CD8-positive, alpha-beta memory T cell (primary cell): ENCODE measurements at regions not wholly inside any gene's neighbourhood (a gene's known extent, or its start where the extent isn't known, plus 50 kb on each side); places are given as distances from the start of the nearest gene placed in this dataset.

Source experiments
- CTCF ChIA-PET: fragments of 350-600 bp; sonication (Branson Sonifier 250); formaldehyde crosslinking; loops from one replicate; lab custom pipeline; 2021; ENCODE audit warnings: antibody characterized with exemption; lab: Charles Lee
- POLR2A ChIA-PET: fragments of 350-600 bp; sonication (Branson Sonifier 250); formaldehyde crosslinking; loops from one replicate; lab custom pipeline; 2021; ENCODE audit warnings: antibody characterized with exemption; lab: Charles Lee
- DNase-seq, 5 donors: peaks; one replicate each; pipeline versions ENCODE4 v3.0.0 to v3.0.0-alpha.2; 2020 to 2022; ENCODE audit warnings: mixed read lengths in 1 of 5
- H3K27ac ChIP-seq: one replicate; pipeline ENCODE4 v1.7.0; 2013; ENCODE audit warnings: low read depth, mild to moderate bottlenecking, low read length, moderate library complexity
- H3K27me3 ChIP-seq: 2 replicates; pipeline ENCODE4 v1.7.0; 2013; ENCODE audit warnings: low read length, mild to moderate bottlenecking; ENCODE audit not compliant: insufficient read depth, poor library complexity, severe bottlenecking
- H3K36me3 ChIP-seq: 2 replicates; pipeline ENCODE4 v1.7.0; 2013; ENCODE audit warnings: mild to moderate bottlenecking, low read length, moderate library complexity; ENCODE audit not compliant: insufficient read depth
- H3K4me1 ChIP-seq: 2 replicates; pipeline ENCODE4 v1.7.0; 2013; ENCODE audit warnings: mild to moderate bottlenecking, low read length, moderate library complexity; ENCODE audit not compliant: insufficient read depth
- H3K4me3 ChIP-seq: 2 replicates; pipeline ENCODE4 v1.7.0; 2013; ENCODE audit warnings: mild to moderate bottlenecking, low read length
- H3K9me3 ChIP-seq: 2 replicates; pipeline ENCODE4 v1.7.0; 2013; ENCODE audit warnings: mild to moderate bottlenecking, low read length
- H3K27ac Mint-ChIP-seq, 8 donors: one replicate each; pipeline ENCODE4 v1.8.0; 2020 to 2021; ENCODE audit warnings: mixed read lengths in 8 of 8, mild to moderate bottlenecking in 6 of 8, inconsistent platforms in 3 of 8, moderate library complexity in 3 of 8
- H3K27me3 Mint-ChIP-seq, 2 donors: one replicate each; pipeline ENCODE4 v1.8.0; 2020 to 2021; ENCODE audit warnings: mixed read lengths in 2 of 2, mild to moderate bottlenecking in 1 of 2, moderate library complexity in 1 of 2
- H3K36me3 Mint-ChIP-seq, 3 donors: one replicate each; pipeline ENCODE4 v1.8.0; 2020 to 2021; ENCODE audit warnings: mixed read lengths in 3 of 3, inconsistent platforms in 1 of 3, mild to moderate bottlenecking in 1 of 3
- H3K4me1 Mint-ChIP-seq, 3 donors: one replicate each; pipeline ENCODE4 v1.8.0; 2020 to 2021; ENCODE audit warnings: mixed read lengths in 3 of 3, inconsistent platforms in 1 of 3, mild to moderate bottlenecking in 1 of 3
- H3K4me3 Mint-ChIP-seq, 7 donors: one replicate each; pipeline ENCODE4 v1.8.0; 2020 to 2021; ENCODE audit warnings: mixed read lengths in 7 of 7, mild to moderate bottlenecking in 6 of 7, moderate library complexity in 4 of 7, inconsistent platforms in 2 of 7
- H3K9me3 Mint-ChIP-seq, 5 donors: one replicate each; pipeline ENCODE4 v1.8.0; 2020 to 2022; ENCODE audit warnings: mixed read lengths in 5 of 5, mild to moderate bottlenecking in 3 of 5, moderate library complexity in 2 of 5, inconsistent platforms in 1 of 5

DNA sequence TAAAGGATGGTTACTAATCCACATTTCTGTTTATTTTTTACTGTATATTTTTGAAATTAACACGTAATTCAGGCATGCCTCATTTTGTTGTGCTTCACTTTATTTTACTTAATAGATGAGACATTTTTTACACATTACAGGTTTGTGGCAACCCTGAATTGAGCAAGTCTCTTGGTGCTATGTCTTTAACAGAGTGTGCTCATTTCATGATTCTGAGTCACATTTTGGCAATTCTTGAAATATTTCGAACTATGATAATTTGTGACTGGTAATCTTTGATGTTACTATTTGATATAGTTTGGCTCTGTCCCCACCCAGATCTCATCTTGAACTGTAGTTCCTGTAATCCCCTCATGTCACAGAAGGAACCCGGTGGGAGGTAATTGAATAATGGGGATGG lies 1120.5 kb upstream of the FLRT2 start:
- Histone ChIP-seq H3K27ac (no peak overlapping the region), H3K4me1 (no peaks in the 10 kb centered on the region), H3K36me3 (no peaks in the 10 kb centered on the region), H3K9me3 (no peaks in the 10 kb centered on the region), H3K27me3 (no peaks in the 10 kb centered on the region), H3K4me3 (no peak overlapping the region)
- Mint-ChIP-seq H3K27me3 (no peaks in the 10 kb centered on the region), H3K9me3 (peaks cover 10 to 48% (median 23%) of the 10 kb centered on the region in 5 donors), H3K4me1 (no peaks in the 10 kb centered on the region), H3K4me3 (no peak overlapping the region), H3K36me3 (no peaks in the 10 kb centered on the region), H3K27ac (no peak overlapping the region)
- ChIA-PET CTCF (no interaction called here), POLR2A (no interaction called here)
- no peak for DNase-seq

- Mint-ChIP-seq H3K27me3 (no peaks in the 10 kb centered on the region), H3K9me3 (peaks cover 10 to 49% (median 24%) of the 10 kb centered on the region in 5 donors), H3K4me1 (no peaks in the 10 kb centered on the region), H3K36me3 (no peaks in the 10 kb centered on the region), H3K27ac (no peak overlapping the region), H3K4me3 (no peak overlapping the region)
- no peaks in the 10 kb centered on the region for H3K4me1 ChIP-seq
- no peaks in the 10 kb centered on the region for H3K9me3 ChIP-seq
- no peaks in the 10 kb centered on the region for H3K36me3 ChIP-seq
- no peak for DNase-seq
- no peak overlapping the region for H3K27ac ChIP-seq
- no peak overlapping the region for H3K4me3 ChIP-seq
- ChIA-PET POLR2A (no interaction called here), CTCF (no interaction called here)
- no peaks in the 10 kb centered on the region for H3K27me3 ChIP-seq
Observed at GRCh38 chr14:84410344-84410743, 1119.6 kb upstream of the FLRT2 start.

DNA sequence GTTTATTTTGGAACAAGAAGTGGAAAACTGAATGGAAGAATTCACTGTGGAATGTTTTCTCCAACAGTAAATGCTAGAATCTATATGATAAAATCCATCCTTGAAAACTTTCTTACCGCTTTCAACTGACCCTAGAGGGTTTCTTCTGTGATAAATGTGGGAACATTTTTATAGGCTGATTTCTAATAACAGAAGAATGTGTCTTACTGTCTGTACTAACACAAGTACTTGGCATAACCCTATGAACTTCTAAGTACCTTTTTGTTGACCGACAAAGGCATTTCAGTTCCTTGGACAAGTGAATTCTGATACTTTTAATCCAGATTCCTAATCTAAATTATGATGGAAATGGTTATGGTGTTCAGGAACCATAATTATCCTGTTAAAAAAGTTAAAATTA lies 1109.7 kb upstream of the FLRT2 start:
- H3K36me3 ChIP-seq: no peaks in the 10 kb centered on the region
- Mint-ChIP-seq H3K27ac (no peak overlapping the region), H3K27me3 (no peaks in the 10 kb centered on the region), H3K36me3 (no peaks in the 10 kb centered on the region), H3K4me1 (no peaks in the 10 kb centered on the region), H3K4me3 (no peak overlapping the region), H3K9me3 (peaks cover 8 to 31% (median 16%) of the 10 kb centered on the region in 5 donors)
- no peak overlapping the region for H3K27ac ChIP-seq
- ChIA-PET CTCF (no interaction called here), POLR2A (no interaction called here)
- no peaks in the 10 kb centered on the region for H3K4me1 ChIP-seq
- no peak overlapping the region for H3K4me3 ChIP-seq
- no peak for DNase-seq
- H3K9me3 ChIP-seq: no peaks in the 10 kb centered on the region
- H3K27me3 ChIP-seq: no peaks in the 10 kb centered on the region

DNA sequence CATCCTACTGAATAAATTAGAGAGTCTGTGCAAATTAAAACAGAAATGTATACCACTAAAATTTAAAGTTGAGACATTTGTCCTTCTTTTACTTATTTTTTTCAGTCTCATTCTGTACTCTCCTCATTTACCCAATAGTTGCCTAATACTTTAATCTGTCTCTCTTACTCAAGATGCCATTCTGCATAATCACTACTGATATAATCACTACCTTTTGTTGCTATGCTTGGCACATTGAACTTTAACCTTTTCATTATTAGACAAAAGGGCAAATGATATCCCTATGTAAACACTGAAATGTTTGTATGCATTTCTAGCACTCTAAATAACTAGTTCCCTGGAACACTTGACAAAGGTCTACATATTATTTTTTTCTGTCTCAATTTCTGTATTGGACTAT lies 1108.3 kb upstream of the FLRT2 start:
- Histone ChIP-seq H3K27ac (no peak overlapping the region), H3K4me3 (no peak overlapping the region), H3K27me3 (no peaks in the 10 kb centered on the region), H3K36me3 (no peaks in the 10 kb centered on the region), H3K9me3 (no peaks in the 10 kb centered on the region), H3K4me1 (no peaks in the 10 kb centered on the region)
- Mint-ChIP-seq H3K9me3 (peaks cover 8 to 28% (median 9%) of the 10 kb centered on the region in 5 donors), H3K27ac (no peak overlapping the region), H3K36me3 (no peaks in the 10 kb centered on the region), H3K27me3 (no peaks in the 10 kb centered on the region), H3K4me3 (no peak overlapping the region), H3K4me1 (no peaks in the 10 kb centered on the region)
- ChIA-PET CTCF (no interaction called here), POLR2A (no interaction called here)
- DNase-seq: no peak

GRCh38 chr14:84425968-84426367 lies 1104.0 kb upstream of the FLRT2 start:
- H3K4me1 ChIP-seq: no peaks in the 10 kb centered on the region
- H3K27ac ChIP-seq: no peak overlapping the region
- Mint-ChIP-seq H3K27ac (no peak overlapping the region), H3K9me3 (peaks cover 0 to 16% (median 2%) of the 10 kb centered on the region in 5 donors), H3K27me3 (no peaks in the 10 kb centered on the region), H3K4me3 (no peak overlapping the region), H3K36me3 (no peaks in the 10 kb centered on the region), H3K4me1 (no peaks in the 10 kb centered on the region)
- H3K4me3 ChIP-seq: no peak overlapping the region
- H3K9me3 ChIP-seq: no peaks in the 10 kb centered on the region
- ChIA-PET POLR2A (no interaction called here), CTCF (no interaction called here)
- no peak for DNase-seq
- no peaks in the 10 kb centered on the region for H3K27me3 ChIP-seq
- H3K36me3 ChIP-seq: no peaks in the 10 kb centered on the region

DNA sequence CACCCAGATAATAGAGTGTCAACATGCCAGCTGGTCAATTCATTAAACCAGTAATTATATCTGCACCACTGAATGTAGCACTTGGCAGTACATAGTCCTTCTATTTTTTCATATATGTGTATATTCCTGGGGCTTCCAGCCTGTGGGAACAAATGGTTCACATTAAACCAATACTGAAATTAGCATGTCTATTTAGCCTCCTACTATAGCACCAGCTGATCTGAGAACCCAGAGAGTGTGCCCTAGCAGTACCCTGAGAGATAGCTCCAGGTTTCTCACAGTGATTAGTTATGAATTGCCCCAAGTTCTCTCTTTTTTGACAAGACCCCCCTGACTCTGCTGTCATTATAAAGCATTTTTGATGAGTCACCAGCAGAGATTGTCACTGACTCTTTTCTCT lies 1097.3 kb upstream of the FLRT2 start:
- Mint-ChIP-seq H3K4me3 (no peak overlapping the region), H3K9me3 (peaks cover 5 to 32% (median 7%) of the 10 kb centered on the region in 5 donors), H3K36me3 (no peaks in the 10 kb centered on the region), H3K27ac (peak overlapping the region in 1 of 8 donors; percentile 14), H3K4me1 (no peaks in the 10 kb centered on the region), H3K27me3 (no peaks in the 10 kb centered on the region)
- ChIA-PET CTCF (no interaction called here), POLR2A (no interaction called here)
- Histone ChIP-seq H3K27me3 (no peaks in the 10 kb centered on the region), H3K4me3 (no peak overlapping the region), H3K9me3 (no peaks in the 10 kb centered on the region), H3K27ac (no peak overlapping the region), H3K4me1 (no peaks in the 10 kb centered on the region), H3K36me3 (no peaks in the 10 kb centered on the region)
- no peak for DNase-seq

- CTCF ChIA-PET: no interaction called here
- no peaks in the 10 kb centered on the region for H3K27me3 ChIP-seq
- no peaks in the 10 kb centered on the region for H3K4me1 ChIP-seq
- Mint-ChIP-seq H3K4me1 (no peaks in the 10 kb centered on the region), H3K36me3 (no peaks in the 10 kb centered on the region), H3K9me3 (peaks cover 5 to 36% (median 7%) of the 10 kb centered on the region in 5 donors), H3K27me3 (no peaks in the 10 kb centered on the region), H3K4me3 (no peak overlapping the region), H3K27ac (no peak overlapping the region)
- H3K4me3 ChIP-seq: no peak overlapping the region
- no peaks in the 10 kb centered on the region for H3K36me3 ChIP-seq
- no peak for DNase-seq
- no peak overlapping the region for H3K27ac ChIP-seq
- POLR2A ChIA-PET: no interaction called here
- H3K9me3 ChIP-seq: no peaks in the 10 kb centered on the region
Observed at GRCh38 chr14:84433961-84434360, 1096.0 kb upstream of the FLRT2 start.

GRCh38 chr14:84435820-84436324 lies 1094.1 kb upstream of the FLRT2 start:
- no peak overlapping the region for H3K27ac Mint-ChIP-seq
- no peak overlapping the region for H3K4me3 Mint-ChIP-seq
- H3K9me3 Mint-ChIP-seq: peaks cover 6 to 40% (median 10%) of the 10 kb centered on the region in 5 donors
- no peaks in the 10 kb centered on the region for H3K27me3 ChIP-seq
- H3K27me3 Mint-ChIP-seq: no peaks in the 10 kb centered on the region
- H3K4me3 ChIP-seq: no peak overlapping the region
- H3K36me3 ChIP-seq: no peaks in the 10 kb centered on the region
- H3K4me1 Mint-ChIP-seq: no peaks in the 10 kb centered on the region
- no peaks in the 10 kb centered on the region for H3K9me3 ChIP-seq
- POLR2A ChIA-PET: no interaction called here
- no peaks in the 10 kb centered on the region for H3K36me3 Mint-ChIP-seq
- CTCF ChIA-PET: no interaction called here
- DNase-seq: no peak
- H3K4me1 ChIP-seq: no peaks in the 10 kb centered on the region
- H3K27ac ChIP-seq: no peak overlapping the region

- no peaks in the 10 kb centered on the region for H3K27me3 Mint-ChIP-seq
- H3K36me3 Mint-ChIP-seq: no peaks in the 10 kb centered on the region
- H3K27ac Mint-ChIP-seq: no peak overlapping the region
- ChIA-PET POLR2A (no interaction called here), CTCF (no interaction called here)
- H3K36me3 ChIP-seq: no peaks in the 10 kb centered on the region
- DNase-seq: no peak
- H3K27ac ChIP-seq: no peak overlapping the region
- no peaks in the 10 kb centered on the region for H3K4me1 Mint-ChIP-seq
- H3K27me3 ChIP-seq: no peaks in the 10 kb centered on the region
- H3K4me3 ChIP-seq: no peak overlapping the region
- H3K9me3 Mint-ChIP-seq: peaks cover 6 to 40% (median 10%) of the 10 kb centered on the region in 5 donors
- no peak overlapping the region for H3K4me3 Mint-ChIP-seq
- H3K4me1 ChIP-seq: no peaks in the 10 kb centered on the region
- no peaks in the 10 kb centered on the region for H3K9me3 ChIP-seq
Observed at GRCh38 chr14:84436528-84436927, 1093.4 kb upstream of the FLRT2 start.
